KMS-11 (cell line): ENCODE measurements at regions not wholly inside any gene's neighbourhood (a gene's known extent, or its start where the extent isn't known, plus 50 kb on each side); places are given as distances from the start of the nearest gene placed in this dataset.
A peak's percentile ranks its signal among the peaks of the same experiment; 100 is the strongest.

ENCODE experiments used
- H2AFZ ChIP-seq: fragments of 200-600 bp; sonication (generic); 2 replicates; pipeline ENCODE4 v1.6.1; 2016; ENCODE audit warnings: antibody characterized with exemption, mixed run types, low read depth
- H3K27ac ChIP-seq: fragments of 200-600 bp; sonication (generic); 2 replicates; pipeline ENCODE4 v1.6.1; 2016; ENCODE audit warnings: mild to moderate bottlenecking, mixed run types
- H3K27me3 ChIP-seq: fragments of 200-600 bp; sonication (generic); 2 replicates; pipeline ENCODE4 v1.6.1; 2017; ENCODE audit warnings: mild to moderate bottlenecking, low read depth, mixed run types, moderate library complexity; ENCODE audit not compliant: insufficient read depth
- H3K36me3 ChIP-seq: fragments of 200-600 bp; sonication (generic); 2 replicates; pipeline ENCODE4 v1.6.1; 2017; ENCODE audit warnings: mild to moderate bottlenecking, mixed run types; ENCODE audit not compliant: insufficient read depth
- H3K4me1 ChIP-seq: fragments of 200-600 bp; sonication (generic); 2 replicates; pipeline ENCODE4 v1.6.1; 2016; ENCODE audit warnings: mild to moderate bottlenecking, low read depth, mixed run types; ENCODE audit not compliant: poor library complexity, severe bottlenecking
- H3K4me2 ChIP-seq: fragments of 200-600 bp; sonication (generic); 2 replicates; pipeline ENCODE4 v1.7.0; 2016; ENCODE audit warnings: mild to moderate bottlenecking, mixed run types
- H3K4me3 ChIP-seq: fragments of 200-600 bp; sonication (generic); IDR thresholded peaks from 2 replicates; pipeline ENCODE4 v1.6.1; 2017; ENCODE audit warnings: low read depth, low read length, mixed read lengths; ENCODE audit not compliant: insufficient read depth
- H3K79me2 ChIP-seq: fragments of 200-600 bp; sonication (generic); 2 replicates; pipeline ENCODE4 v1.6.1; 2016; ENCODE audit warnings: low read depth, mixed run types; ENCODE audit not compliant: insufficient read depth
- H3K9ac ChIP-seq: fragments of 200-600 bp; sonication (generic); 2 replicates; pipeline ENCODE4 v1.6.1; 2016; ENCODE audit warnings: mild to moderate bottlenecking, mixed run types
- H4K20me1 ChIP-seq: fragments of 200-600 bp; sonication (generic); 2 replicates; pipeline ENCODE4 v1.6.1; 2016; ENCODE audit warnings: mild to moderate bottlenecking, mixed run types; ENCODE audit not compliant: insufficient read depth
- CTCF ChIP-seq: fragments of 200-600 bp; sonication (generic); conservative IDR thresholded peaks from 2 replicates; pipeline ENCODE4 v1.6.1; 2017; ENCODE audit warnings: low read depth, mild to moderate bottlenecking, antibody characterized with exemption, low read length, moderate library complexity, mixed read lengths

GRCh38 chr20:56840716-56841261 lies 211.7 kb downstream of the TFAP2C start:
- no peak overlapping the region for H2AFZ ChIP-seq
- H4K20me1 ChIP-seq, result no peaks in the 10 kb centered on the region
- no peak overlapping the region for H3K4me3 ChIP-seq
- H3K79me2 ChIP-seq, result no peaks in the 10 kb centered on the region
- TF ChIP-seq CTCF, result no peak
- H3K4me2 ChIP-seq, result no peak overlapping the region
- H3K36me3 ChIP-seq, result no peaks in the 10 kb centered on the region
- H3K27me3 ChIP-seq, result no peaks in the 10 kb centered on the region
- no peaks in the 10 kb centered on the region for H3K4me1 ChIP-seq
- no peak overlapping the region for H3K27ac ChIP-seq
- H3K9ac ChIP-seq, result no peak overlapping the region

- Histone ChIP-seq H3K79me2 (no peaks in the 10 kb centered on the region), H3K27me3 (no peaks in the 10 kb centered on the region), H3K36me3 (no peaks in the 10 kb centered on the region), H2AFZ (no peak overlapping the region), H3K4me2 (no peak overlapping the region), H4K20me1 (no peaks in the 10 kb centered on the region), H3K4me1 (no peaks in the 10 kb centered on the region), H3K4me3 (no peak overlapping the region), H3K9ac (no peak overlapping the region), H3K27ac (no peak overlapping the region)
- TF ChIP-seq CTCF, result no peak
Observed at GRCh38 chr20:56841346-56841908, 212.3 kb downstream of the TFAP2C start.

- Histone ChIP-seq H3K36me3 (no peaks in the 10 kb centered on the region), H3K79me2 (no peaks in the 10 kb centered on the region), H3K4me3 (no peak overlapping the region), H3K4me2 (no peak overlapping the region), H4K20me1 (no peaks in the 10 kb centered on the region), H3K4me1 (no peaks in the 10 kb centered on the region), H3K27ac (no peak overlapping the region), H2AFZ (no peak overlapping the region), H3K9ac (no peak overlapping the region), H3K27me3 (no peaks in the 10 kb centered on the region)
- no peak for TF ChIP-seq CTCF
Observed at GRCh38 chr20:56842056-56842455, 212.9 kb downstream of the TFAP2C start.

GRCh38 chr20:56843386-56843785 lies 214.3 kb downstream of the TFAP2C start:
- H3K9ac ChIP-seq, result no peak overlapping the region
- no peaks in the 10 kb centered on the region for H3K36me3 ChIP-seq
- H3K27ac ChIP-seq, result no peak overlapping the region
- no peak for TF ChIP-seq CTCF
- no peak overlapping the region for H3K4me3 ChIP-seq
- no peaks in the 10 kb centered on the region for H4K20me1 ChIP-seq
- H3K4me2 ChIP-seq, result no peak overlapping the region
- H3K27me3 ChIP-seq, result no peaks in the 10 kb centered on the region
- no peaks in the 10 kb centered on the region for H3K4me1 ChIP-seq
- peak overlapping the region; percentile 10; the same call in 1 of the 2 replicates for H2AFZ ChIP-seq
- no peaks in the 10 kb centered on the region for H3K79me2 ChIP-seq
